ENCODE measurements at regions not wholly inside any gene's neighbourhood (a gene's known extent, or its start where the extent isn't known, plus 50 kb on each side); places are given as distances from the start of the nearest gene placed in this dataset.

- no peak overlapping the region for H2AFZ ChIP-seq (ENCODE audit: insufficient read depth, low read depth, low read length, poor library complexity, severe bottlenecking)
- no peak for TF ChIP-seq EZH2 (IDR thresholded peaks at IDR 0.05; ENCODE audit: borderline replicate concordance, insufficient read depth, low read depth, low read length, poor library complexity, severe bottlenecking)
- no peak for TF ChIP-seq CTCF (IDR thresholded peaks at IDR 0.05)
- H3K27me3 ChIP-seq (replicated peaks in 1 of 4; ENCODE audit: control extremely low read depth in 1 of 4, control insufficient read depth in 3 of 4, insufficient read depth in 4 of 4, low read length in 3 of 4), result no peaks in the 10 kb centered on the region
- intact Hi-C loops (cut with micrococcal nuclease), result no loop called here
- CTCF ChIA-PET, result no interaction called here
- Mint-ChIP-seq H3K9me3 (ENCODE audit: insufficient read depth) (peaks cover 4% of the 10 kb centered on the region), H3K4me3 (no peak overlapping the region), H3K4me1 (no peaks in the 10 kb centered on the region), H3K27ac (no peak overlapping the region), H3K27me3 (no peaks in the 10 kb centered on the region)
- H3K9ac ChIP-seq (ENCODE audit: low read length), result no peak overlapping the region
- H3K27ac ChIP-seq (ENCODE audit: low read length in 2 of 2), result no peak overlapping the region
- no peaks in the 10 kb centered on the region for H3K36me3 ChIP-seq (replicated peaks in 1 of 2; ENCODE audit: control extremely low read depth in 1 of 2, control insufficient read depth in 1 of 2, extremely low read depth in 1 of 2, insufficient read depth in 2 of 2, low read length in 1 of 2)
- DNase-seq (no peak), ATAC-seq (ENCODE audit: low read depth) (no peak)
- H3K4me2 ChIP-seq (replicated peaks; ENCODE audit: low read depth, low read length, poor library complexity, severe bottlenecking), result no peak overlapping the region
- no peaks in the 10 kb centered on the region for H3K4me1 ChIP-seq (ENCODE audit: control insufficient read depth in 2 of 2, insufficient read depth in 2 of 2, low read length in 2 of 2)
- H4K20me1 ChIP-seq (ENCODE audit: control insufficient read depth, insufficient read depth, low read length, poor library complexity, severe bottlenecking), result no peaks in the 10 kb centered on the region
- no peaks in the 10 kb centered on the region for H3K79me2 ChIP-seq (ENCODE audit: control insufficient read depth, insufficient read depth, low read length)
- peaks cover 0 to 16% (median 10%) of the 10 kb centered on the region in 3 donors for H3K9me3 ChIP-seq (ENCODE audit: control extremely low read depth in 1 of 3, control insufficient read depth in 2 of 3, insufficient read depth in 1 of 3, low read length in 2 of 3)
- no peak overlapping the region for H3K4me3 ChIP-seq (ENCODE audit: control extremely low read depth in 1 of 5, extremely low read depth in 1 of 5, insufficient read depth in 1 of 5, low read depth in 2 of 5, low read length in 4 of 5)
- POLR2A ChIA-PET, result no interaction called here
- WGBS (ENCODE audit: insufficient coverage), result 94% methylated on average over 20 of the region's 21 CpGs
These were observed 85.5 kb upstream of the RPS6KA2 start for GRCh38 chr6:166712286-166713228.

GRCh38 chr6:166710084-166710483, 83.0 kb upstream of the RPS6KA2 start:
- no peak overlapping the region for H3K4me3 ChIP-seq (ENCODE audit: control extremely low read depth in 1 of 5, extremely low read depth in 1 of 5, insufficient read depth in 1 of 5, low read depth in 2 of 5, low read length in 4 of 5)
- no peak overlapping the region for H3K27ac Mint-ChIP-seq
- H3K4me1 ChIP-seq (ENCODE audit: control insufficient read depth in 2 of 2, insufficient read depth in 2 of 2, low read length in 2 of 2), result peaks cover 0 to 2% of the 10 kb centered on the region in 2 donors
- H3K9me3 Mint-ChIP-seq (ENCODE audit: insufficient read depth), result peaks cover 4% of the 10 kb centered on the region
- ChIA-PET CTCF (no interaction called here), POLR2A (no interaction called here)
- TF ChIP-seq CTCF (IDR thresholded peaks at IDR 0.05), result no peak
- no peak for TF ChIP-seq EZH2 (IDR thresholded peaks at IDR 0.05; ENCODE audit: borderline replicate concordance, insufficient read depth, low read depth, low read length, poor library complexity, severe bottlenecking)
- peaks cover 0 to 16% (median 10%) of the 10 kb centered on the region in 3 donors for H3K9me3 ChIP-seq (ENCODE audit: control extremely low read depth in 1 of 3, control insufficient read depth in 2 of 3, insufficient read depth in 1 of 3, low read length in 2 of 3)
- no peaks in the 10 kb centered on the region for H3K4me1 Mint-ChIP-seq
- no peak for DNase-seq
- H3K27ac ChIP-seq (ENCODE audit: low read length in 2 of 2), result no peak overlapping the region
- H3K27me3 Mint-ChIP-seq, result peaks cover 16% of the 10 kb centered on the region
- no peak overlapping the region for H3K4me3 Mint-ChIP-seq
- no peak overlapping the region for H2AFZ ChIP-seq (ENCODE audit: insufficient read depth, low read depth, low read length, poor library complexity, severe bottlenecking)
- peaks cover 0 to 2% (median 0%) of the 10 kb centered on the region in 4 experiments for H3K27me3 ChIP-seq (replicated peaks in 1 of 4; ENCODE audit: control extremely low read depth in 1 of 4, control insufficient read depth in 3 of 4, insufficient read depth in 4 of 4, low read length in 3 of 4)
- H3K79me2 ChIP-seq (ENCODE audit: control insufficient read depth, insufficient read depth, low read length), result no peaks in the 10 kb centered on the region
- H4K20me1 ChIP-seq (ENCODE audit: control insufficient read depth, insufficient read depth, low read length, poor library complexity, severe bottlenecking), result no peaks in the 10 kb centered on the region
- ATAC-seq (ENCODE audit: low read depth), result no peak
- WGBS (ENCODE audit: insufficient coverage), result no CpG with 5 or more reads among the region's 2 CpGs
- intact Hi-C loops (cut with micrococcal nuclease), result no loop called here
- no peaks in the 10 kb centered on the region for H3K36me3 ChIP-seq (replicated peaks in 1 of 2; ENCODE audit: control extremely low read depth in 1 of 2, control insufficient read depth in 1 of 2, extremely low read depth in 1 of 2, insufficient read depth in 2 of 2, low read length in 1 of 2)
- H3K4me2 ChIP-seq (replicated peaks; ENCODE audit: low read depth, low read length, poor library complexity, severe bottlenecking), result no peak overlapping the region
- H3K9ac ChIP-seq (ENCODE audit: low read length), result no peak overlapping the region

Data from B cell (primary cell).